ENCODE measurements at regions not wholly inside any gene's neighbourhood (a gene's known extent, or its start where the extent isn't known, plus 50 kb on each side); places are given as distances from the start of the nearest gene placed in this dataset.

DNA sequence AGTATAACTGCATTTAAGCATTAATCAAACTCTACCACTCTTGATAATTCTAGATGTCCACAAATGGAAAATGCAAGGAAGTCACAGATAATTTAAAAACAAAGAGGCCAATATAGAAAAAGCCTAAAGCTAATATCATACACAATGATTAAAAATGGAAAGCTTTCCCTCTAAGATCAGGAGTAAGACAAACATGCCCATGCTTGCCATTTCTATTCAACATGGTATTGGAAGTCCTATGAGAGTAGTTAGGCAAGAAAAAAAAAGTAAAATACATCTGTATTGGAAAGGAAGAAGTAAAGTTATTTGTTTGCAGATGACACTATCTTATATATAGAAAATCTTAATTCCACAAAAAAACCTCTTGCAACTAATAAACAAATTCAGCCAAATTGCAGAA, 164.6 kb upstream of the FERMT1 start:
- TF ChIP-seq EZH2phosphoT487 (conservative IDR thresholded peaks at IDR 0.05; ENCODE audit: low read length): no peak
- TF ChIP-seq, protein P1, sequence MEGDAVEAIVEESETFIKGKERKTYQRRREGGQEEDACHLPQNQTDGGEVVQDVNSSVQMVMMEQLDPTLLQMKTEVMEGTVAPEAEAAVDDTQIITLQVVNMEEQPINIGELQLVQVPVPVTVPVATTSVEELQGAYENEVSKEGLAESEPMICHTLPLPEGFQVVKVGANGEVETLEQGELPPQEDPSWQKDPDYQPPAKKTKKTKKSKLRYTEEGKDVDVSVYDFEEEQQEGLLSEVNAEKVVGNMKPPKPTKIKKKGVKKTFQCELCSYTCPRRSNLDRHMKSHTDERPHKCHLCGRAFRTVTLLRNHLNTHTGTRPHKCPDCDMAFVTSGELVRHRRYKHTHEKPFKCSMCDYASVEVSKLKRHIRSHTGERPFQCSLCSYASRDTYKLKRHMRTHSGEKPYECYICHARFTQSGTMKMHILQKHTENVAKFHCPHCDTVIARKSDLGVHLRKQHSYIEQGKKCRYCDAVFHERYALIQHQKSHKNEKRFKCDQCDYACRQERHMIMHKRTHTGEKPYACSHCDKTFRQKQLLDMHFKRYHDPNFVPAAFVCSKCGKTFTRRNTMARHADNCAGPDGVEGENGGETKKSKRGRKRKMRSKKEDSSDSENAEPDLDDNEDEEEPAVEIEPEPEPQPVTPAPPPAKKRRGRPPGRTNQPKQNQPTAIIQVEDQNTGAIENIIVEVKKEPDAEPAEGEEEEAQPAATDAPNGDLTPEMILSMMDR (IDR thresholded peaks at IDR 0.05; ENCODE audit: insufficient read depth, low read length, poor library complexity, severe bottlenecking): no peak

Data from SU-DHL-6 (cell line).